ENCODE measurements at regions not wholly inside any gene's neighbourhood (a gene's known extent, or its start where the extent isn't known, plus 50 kb on each side); places are given as distances from the start of the nearest gene placed in this dataset.

DNA sequence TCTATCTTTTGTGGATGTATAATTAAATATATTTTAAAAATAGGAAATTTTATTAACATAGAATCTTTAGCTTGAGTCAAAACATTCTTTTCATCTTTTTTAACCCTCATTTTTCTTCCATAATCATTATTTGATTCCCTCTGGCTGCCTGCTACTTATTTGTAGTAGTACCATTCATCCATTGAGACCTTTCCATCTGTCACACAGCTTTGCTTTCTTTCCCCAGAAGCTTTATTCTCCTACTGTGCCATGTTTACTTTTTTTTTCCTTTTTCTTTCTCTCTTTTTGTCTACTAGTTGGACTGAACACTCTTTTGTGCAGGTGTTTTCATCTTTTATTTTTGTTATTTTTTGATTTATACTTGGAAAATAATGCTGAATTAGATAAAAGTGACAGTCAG, 522.6 kb upstream of the MMS22L start:
- TF ChIP-seq, protein P1, sequence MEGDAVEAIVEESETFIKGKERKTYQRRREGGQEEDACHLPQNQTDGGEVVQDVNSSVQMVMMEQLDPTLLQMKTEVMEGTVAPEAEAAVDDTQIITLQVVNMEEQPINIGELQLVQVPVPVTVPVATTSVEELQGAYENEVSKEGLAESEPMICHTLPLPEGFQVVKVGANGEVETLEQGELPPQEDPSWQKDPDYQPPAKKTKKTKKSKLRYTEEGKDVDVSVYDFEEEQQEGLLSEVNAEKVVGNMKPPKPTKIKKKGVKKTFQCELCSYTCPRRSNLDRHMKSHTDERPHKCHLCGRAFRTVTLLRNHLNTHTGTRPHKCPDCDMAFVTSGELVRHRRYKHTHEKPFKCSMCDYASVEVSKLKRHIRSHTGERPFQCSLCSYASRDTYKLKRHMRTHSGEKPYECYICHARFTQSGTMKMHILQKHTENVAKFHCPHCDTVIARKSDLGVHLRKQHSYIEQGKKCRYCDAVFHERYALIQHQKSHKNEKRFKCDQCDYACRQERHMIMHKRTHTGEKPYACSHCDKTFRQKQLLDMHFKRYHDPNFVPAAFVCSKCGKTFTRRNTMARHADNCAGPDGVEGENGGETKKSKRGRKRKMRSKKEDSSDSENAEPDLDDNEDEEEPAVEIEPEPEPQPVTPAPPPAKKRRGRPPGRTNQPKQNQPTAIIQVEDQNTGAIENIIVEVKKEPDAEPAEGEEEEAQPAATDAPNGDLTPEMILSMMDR (IDR thresholded peaks at IDR 0.05; ENCODE audit: low read depth, low read length): no peak
- no peak overlapping the region for H3K4me3 ChIP-seq (replicated peaks in 1 of 2; ENCODE audit: low read depth in 2 of 2, low read length in 2 of 2)
- no peak for DNase-seq (ENCODE audit: low read depth in 2 of 2)

DNA sequence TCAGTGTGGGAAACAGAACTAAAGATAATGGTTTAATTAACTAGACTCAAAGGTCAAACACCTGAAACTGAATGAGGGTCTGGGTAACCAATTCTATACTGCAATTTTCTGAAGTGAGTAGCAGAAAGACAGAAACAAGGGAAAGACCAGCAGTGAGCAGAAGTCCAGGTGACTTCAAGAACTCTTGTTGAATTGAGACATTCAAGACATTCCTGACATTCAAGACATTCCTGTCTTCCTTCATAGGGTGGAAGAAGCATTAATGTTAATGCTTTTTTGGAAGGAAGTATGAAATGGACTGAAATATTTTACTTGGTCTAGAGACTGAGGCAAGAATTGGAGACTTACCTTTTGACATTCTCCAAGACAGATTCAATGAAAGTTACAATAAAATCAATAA, 529.9 kb upstream of the MMS22L start:
- TF ChIP-seq, protein P1 (IDR thresholded peaks at IDR 0.05; ENCODE audit: low read depth, low read length): no peak
- no peak for DNase-seq (ENCODE audit: low read depth in 2 of 2)
- no peak overlapping the region for H3K4me3 ChIP-seq (replicated peaks in 1 of 2; ENCODE audit: low read depth in 2 of 2, low read length in 2 of 2)

DNA sequence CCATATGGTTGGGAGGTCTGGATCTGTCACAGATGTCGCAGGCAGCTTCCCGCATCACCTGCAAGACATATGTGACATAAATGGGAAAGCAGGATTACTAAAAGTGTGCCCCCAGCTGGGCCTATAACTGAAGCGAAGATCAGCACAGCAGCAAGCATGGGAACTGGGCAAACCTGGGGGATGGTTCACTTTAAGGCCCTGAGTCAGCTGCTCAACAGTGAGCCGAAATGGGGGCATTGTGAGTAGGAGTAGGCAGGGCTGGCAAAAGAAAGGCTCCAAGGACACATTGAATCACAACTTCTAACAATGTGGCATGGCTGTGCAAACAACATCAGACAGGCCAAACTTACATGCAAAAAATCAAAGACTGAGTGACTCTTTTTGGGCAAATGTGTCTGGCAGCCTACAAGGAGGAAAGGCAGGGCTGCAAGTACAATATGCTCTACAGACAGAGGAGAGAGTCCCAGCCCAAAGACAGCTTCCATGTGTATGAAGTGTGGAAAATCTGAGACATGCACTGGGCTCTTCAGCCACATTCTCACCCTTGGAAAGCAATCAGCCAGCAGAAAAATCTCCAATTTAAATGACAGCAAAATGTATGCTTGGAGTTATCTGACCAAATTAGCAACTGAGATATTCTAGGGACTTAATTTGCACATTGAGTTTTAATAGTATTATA, 531.0 kb upstream of the MMS22L start:
- TF ChIP-seq, protein P1 (IDR thresholded peaks at IDR 0.05; ENCODE audit: low read depth, low read length): no peak
- no peak for DNase-seq (ENCODE audit: low read depth in 2 of 2)
- H3K4me3 ChIP-seq (replicated peaks in 1 of 2; ENCODE audit: low read depth in 2 of 2, low read length in 2 of 2): no peak overlapping the region

DNA sequence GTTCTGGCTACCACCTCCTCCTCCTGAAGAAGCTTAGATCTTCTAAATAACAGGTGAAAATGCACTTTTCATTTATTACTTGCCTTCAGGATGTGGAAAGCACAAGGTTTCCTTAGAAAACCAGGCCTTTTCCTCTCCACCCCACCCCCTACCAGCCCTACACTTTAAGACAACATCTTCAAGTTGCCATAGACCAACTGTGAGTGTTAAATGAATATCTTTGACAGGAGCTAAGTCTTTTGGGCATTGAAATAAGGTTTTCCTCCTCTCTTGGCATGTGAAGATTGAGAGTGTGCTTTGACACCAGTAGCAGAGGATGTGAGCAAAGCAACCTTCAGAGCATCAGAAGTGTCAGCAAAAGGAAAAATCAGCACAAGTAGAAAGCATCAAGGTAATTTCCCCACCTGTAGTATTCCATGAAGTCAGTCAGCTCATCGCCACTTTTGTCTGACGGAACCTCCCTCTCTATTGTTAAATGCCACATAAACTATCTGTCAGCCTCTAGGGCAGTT, 532.3 kb upstream of the MMS22L start:
- H3K4me3 ChIP-seq (replicated peaks in 1 of 2; ENCODE audit: low read depth in 2 of 2, low read length in 2 of 2): no peak overlapping the region
- TF ChIP-seq, protein P1 (IDR thresholded peaks at IDR 0.05; ENCODE audit: low read depth, low read length): no peak
- no peak for DNase-seq (ENCODE audit: low read depth in 2 of 2)

DNA sequence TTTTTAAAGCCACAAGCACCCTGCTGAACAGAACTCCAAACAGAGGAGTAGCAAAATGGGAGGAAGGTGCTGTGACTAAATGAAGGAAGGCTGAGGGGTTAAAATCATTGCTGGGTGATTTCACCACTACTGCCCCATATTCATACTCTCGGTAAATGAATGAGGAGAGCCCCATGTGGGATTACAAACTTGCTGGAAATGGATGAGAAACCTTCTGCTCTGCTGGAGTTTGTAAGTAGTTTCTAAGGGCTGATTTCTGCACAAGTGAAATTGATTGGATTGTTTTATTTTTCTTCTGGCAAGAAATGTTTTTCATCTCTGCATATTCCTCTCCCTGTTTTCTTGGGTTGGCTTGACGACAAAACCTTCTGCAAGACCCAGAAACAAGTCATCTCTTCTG, 533.5 kb upstream of the MMS22L start:
- no peak overlapping the region for H3K4me3 ChIP-seq (replicated peaks in 1 of 2; ENCODE audit: low read depth in 2 of 2, low read length in 2 of 2)
- TF ChIP-seq, protein P1 (IDR thresholded peaks at IDR 0.05; ENCODE audit: low read depth, low read length): no peak
- DNase-seq (ENCODE audit: low read depth in 2 of 2): no peak

DNA sequence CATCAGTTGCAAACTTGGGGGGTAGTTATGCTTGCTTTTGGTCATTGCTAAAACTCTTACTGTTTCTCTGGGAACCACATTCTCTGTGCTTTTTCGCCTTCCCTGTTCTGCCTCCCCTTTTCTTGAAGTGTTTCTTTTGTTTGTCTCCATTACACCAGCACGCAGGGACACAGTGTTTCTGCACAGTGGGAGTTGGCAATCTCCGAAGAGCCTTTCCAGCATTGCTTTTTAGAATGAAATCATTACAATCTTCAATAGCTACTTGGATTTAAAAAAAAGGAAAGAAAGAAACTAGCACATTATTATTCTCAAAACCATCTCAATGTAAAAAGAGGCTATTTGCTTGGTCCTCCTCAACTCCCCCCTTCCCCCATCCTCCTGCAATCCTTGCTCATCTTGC, 536.7 kb upstream of the MMS22L start:
- no peak overlapping the region for H3K4me3 ChIP-seq (replicated peaks in 1 of 2; ENCODE audit: low read depth in 2 of 2, low read length in 2 of 2)
- no peak for DNase-seq (ENCODE audit: low read depth in 2 of 2)
- TF ChIP-seq, protein P1 (IDR thresholded peaks at IDR 0.05; ENCODE audit: low read depth, low read length): no peak

DNA sequence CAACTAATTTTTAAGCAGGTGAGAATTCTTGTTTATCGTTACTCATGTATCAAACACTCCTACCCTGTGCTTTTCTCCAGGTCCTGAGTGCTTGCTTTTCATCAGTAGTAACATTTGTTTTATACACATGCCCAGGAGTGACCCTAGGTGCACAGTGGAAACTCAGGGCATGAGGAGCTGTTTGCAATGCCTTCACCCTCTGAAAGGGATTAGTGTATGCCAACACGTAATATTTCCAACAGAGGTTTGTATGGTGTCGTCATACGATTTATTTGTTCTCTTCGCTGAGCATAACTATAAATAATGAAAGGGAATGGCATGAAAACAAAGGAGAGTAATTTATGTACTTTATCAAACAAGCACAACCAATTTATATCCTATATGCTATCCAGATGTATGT, 537.4 kb upstream of the MMS22L start:
- TF ChIP-seq, protein P1 (IDR thresholded peaks at IDR 0.05; ENCODE audit: low read depth, low read length): no peak
- no peak overlapping the region for H3K4me3 ChIP-seq (replicated peaks in 1 of 2; ENCODE audit: low read depth in 2 of 2, low read length in 2 of 2)
- no peak for DNase-seq (ENCODE audit: low read depth in 2 of 2)
